HTR-8/SVneo (cell line): ENCODE measurements at regions not wholly inside any gene's neighbourhood (a gene's known extent, or its start where the extent isn't known, plus 50 kb on each side); places are given as distances from the start of the nearest gene placed in this dataset.

Source experiments
- DNase-seq: peaks from one replicate; pipeline ENCODE4 v3.0.0; 2011; ENCODE audit warnings: low spot score, mixed read lengths; ENCODE audit not compliant: insufficient read length
- FAIRE-seq: peaks from 2 replicates; lab custom pipeline; 2011; peaks lifted over from hg19 to GRCh38; lab: Jason Lieb, UNC

GRCh38 chr16:72372087-72373045 is 200.4 kb upstream of the PMFBP1 start:
- FAIRE-seq (no peak), DNase-seq (no peak)

DNA sequence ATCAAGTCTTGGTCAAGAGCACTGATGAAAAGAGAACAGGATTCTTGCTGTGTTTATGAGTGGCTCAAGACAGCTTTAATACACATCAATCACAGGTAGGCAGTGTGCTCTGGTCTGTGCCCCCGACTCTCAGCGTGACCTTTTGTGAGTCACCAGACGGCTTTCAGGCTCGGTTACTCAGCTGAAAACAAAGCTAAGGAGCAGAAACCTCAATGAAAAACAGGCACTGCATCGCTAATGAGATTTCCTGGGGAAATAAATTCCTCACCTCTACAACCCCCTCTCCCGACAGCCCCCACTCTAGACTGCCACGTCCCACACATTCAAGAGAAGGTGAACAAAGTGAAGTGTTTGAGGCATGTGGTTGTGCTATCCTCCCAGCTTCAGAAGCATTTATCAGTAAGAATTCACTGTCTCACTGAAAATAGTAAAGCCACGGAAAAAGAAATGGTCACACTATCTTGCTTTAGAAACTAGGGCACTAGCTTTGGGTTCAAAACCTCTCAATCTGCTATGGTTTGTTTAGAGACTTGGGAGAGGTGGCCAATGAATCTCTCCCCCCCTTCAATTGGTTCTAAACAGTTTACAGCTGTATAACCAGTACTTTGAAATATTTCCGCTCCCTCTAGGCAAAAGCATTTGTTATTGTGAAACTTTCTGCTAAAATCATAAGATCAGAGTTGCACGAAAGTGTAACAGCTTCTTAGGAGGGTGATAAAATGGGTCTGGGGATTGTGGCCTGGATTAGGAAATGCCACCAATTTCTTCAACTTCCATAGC is 199.5 kb upstream of the PMFBP1 start:
- peak; percentile 78 for DNase-seq
- peak; percentile 96 for FAIRE-seq

GRCh38 chr16:72369274-72369673 is 197.3 kb upstream of the PMFBP1 start:
- peak; percentile 74 for FAIRE-seq
- DNase-seq: no peak

DNA sequence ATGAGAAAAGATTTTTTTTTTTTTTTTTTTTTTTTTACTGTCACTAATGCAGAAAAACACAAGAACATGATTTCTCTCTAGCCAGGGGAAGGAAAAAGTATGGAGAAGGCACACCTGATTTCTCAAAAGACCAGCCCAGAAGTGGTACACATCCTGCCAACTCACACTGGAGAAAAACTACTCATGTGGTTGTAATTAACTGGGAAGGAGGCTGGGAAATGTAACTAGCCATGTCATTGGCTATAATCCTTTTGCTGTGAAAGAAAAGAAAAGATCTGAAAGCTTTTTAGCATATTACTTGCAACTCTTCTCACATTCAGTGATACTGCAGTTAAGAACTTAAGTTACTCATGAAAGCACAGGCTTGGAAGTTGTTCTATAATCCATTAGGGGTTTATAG is 195.9 kb upstream of the PMFBP1 start:
- DNase-seq: no peak
- no peak for FAIRE-seq

DNA sequence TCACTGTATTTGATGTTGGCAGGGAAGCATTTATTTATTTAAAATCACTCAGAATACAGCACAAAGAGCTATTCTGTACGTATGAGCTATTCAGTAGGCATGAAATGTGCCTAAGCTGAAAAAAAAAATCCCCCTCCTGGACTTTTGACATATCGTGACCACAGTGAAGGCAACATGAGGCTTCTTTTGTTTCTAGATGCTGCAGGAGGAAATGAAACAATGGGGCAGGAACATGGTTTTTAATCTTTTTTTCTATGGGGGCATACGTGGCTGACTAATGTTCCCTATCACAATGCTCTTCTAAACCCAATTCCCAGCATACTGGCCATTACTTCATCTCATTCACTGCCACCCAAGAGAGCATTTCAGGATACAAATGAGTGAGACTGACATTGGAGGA is 191.0 kb upstream of the PMFBP1 start:
- DNase-seq: no peak

GRCh38 chr16:72362476-72362875 is 190.5 kb upstream of the PMFBP1 start:
- FAIRE-seq (peak; percentile 92), DNase-seq (no peak)

More for the DNA sequence above, 191.0 kb upstream of the PMFBP1 start:
- no peak for FAIRE-seq

GRCh38 chr16:72357910-72358309 is 186.0 kb upstream of the PMFBP1 start:
- FAIRE-seq (no peak), DNase-seq (no peak)

DNA sequence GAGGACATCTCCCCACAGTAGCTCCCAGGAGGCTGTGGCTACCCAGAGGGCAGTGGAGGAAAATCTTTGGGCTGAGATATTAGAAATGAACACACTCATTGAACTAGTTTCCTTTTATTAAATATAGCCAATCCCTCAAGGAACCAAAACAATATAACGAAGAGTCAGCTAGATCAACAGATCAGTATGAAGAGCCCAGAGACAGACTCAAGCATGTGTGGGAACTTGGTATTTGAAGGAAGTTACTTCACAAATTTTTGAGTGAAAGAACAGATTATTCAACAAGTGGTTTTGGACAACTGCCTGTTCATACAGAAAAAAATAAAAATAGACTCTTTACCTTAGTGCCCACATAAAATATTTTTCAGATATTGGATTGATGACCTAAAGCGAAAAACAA is 183.6 kb upstream of the PMFBP1 start:
- no peak for DNase-seq
- FAIRE-seq: no peak

DNA sequence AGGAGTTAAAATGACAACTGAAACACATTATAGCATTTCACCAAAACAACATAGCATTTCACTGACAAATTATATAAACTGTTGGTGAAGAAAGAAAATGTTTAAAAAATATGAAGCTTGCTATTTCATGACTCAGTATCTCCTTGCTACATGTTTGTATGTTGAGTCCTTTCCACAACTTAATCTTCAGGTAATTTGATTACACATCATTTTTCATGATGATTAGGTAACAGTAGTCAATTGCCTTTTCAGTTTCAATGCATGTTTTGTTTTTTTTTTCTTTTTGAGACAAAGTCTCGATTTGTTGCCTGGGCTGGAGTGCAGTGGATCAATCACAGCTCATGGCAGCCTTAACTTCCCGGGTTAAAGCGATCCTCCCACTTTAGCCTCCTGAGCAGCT is 177.8 kb upstream of the PMFBP1 start:
- FAIRE-seq (peak; percentile 16), DNase-seq (no peak)

DNA sequence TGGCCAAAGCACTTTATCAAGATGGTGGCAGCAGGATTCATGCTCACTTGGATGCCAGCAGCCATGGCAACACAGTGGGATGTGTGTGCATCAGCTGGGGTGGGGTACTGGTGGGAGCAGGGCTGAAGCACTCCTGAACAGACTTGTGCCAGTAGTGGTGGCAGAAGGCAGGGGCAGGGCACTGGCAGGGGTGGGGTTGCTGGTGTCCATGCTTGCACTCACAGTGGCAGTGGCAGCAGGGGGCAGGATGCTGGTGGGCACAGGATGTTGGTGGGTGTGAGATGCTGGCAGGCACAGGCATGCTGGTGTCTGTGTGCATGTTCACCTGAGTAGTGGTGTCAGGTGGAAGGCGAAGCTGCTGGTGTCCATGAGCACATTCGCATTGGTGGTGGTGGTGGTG is 161.0 kb upstream of the PMFBP1 start:
- peak; percentile 94 for FAIRE-seq
- no peak for DNase-seq

- FAIRE-seq: peak; percentile 20
- no peak for DNase-seq
Observed at GRCh38 chr16:72324578-72324977, 152.6 kb upstream of the PMFBP1 start.

- FAIRE-seq: peak; percentile 31
Observed at GRCh38 chr16:72317446-72317845, 145.5 kb upstream of the PMFBP1 start.

GRCh38 chr16:72313903-72314302 is 141.9 kb upstream of the PMFBP1 start:
- FAIRE-seq (peak; percentile 38), DNase-seq (no peak)

More at GRCh38 chr16:72317446-72317845, 145.5 kb upstream of the PMFBP1 start:
- no peak for DNase-seq

DNA sequence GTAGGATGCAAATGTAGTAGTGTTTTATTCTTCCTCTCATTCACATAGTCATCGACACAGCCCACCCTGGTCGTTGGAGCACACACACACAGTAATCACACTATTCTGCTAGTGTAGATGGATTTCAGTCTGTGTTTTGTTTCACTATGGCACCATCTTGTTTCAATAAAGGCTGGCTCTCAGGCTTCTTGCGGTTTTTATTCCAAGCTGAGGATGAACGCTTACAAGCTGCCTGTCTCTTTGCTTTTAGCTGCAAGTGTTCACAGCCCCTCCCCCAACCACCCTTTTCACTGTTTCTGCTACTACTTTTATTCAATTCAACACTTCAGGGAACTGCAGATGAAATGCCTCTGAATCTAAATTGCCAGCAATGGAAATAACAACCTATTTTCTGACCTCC is 140.9 kb upstream of the PMFBP1 start:
- DNase-seq (no peak), FAIRE-seq (peak; percentile 97)

DNA sequence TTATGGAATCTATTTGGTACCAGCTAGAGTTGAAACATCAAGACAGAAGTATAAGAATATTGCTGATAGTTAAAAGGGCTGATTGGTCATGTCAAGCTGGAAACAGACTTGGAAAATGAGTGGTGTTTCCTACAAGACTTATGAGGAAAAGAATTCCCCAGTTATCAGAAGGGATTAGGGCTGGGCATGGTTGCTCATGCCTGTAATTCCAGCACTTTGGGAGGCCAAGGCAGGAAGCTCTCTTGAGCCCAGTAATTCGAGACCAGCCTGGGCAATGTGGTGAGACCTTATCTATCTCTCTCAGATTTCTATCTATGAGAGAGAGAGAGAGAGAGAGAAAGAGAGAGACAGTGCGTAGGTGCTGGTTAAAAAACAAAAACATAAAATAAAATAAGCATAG is 139.5 kb upstream of the PMFBP1 start:
- DNase-seq (no peak), FAIRE-seq (peak; percentile 59)

DNA sequence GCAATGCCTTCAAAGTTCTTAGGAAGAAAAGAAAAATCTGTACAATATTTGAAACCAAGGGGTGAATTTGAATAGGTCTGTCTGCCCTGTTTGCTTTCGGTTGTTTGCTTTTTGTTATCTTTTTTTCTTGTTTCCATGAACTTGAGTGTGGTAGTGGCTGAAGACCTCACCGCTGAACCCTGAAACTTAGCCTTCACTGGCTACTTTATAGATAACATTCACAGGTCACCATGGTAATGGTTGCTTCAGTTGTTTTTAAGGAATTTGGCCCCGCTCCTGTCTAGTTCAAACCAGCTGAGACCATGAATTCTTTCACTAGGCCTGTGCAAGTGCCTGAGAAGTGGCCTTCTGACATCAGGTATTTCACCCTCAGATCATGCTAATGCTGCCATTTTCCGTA is 137.0 kb upstream of the PMFBP1 start:
- DNase-seq: no peak
- FAIRE-seq: peak; percentile 79

- no peak for DNase-seq
- FAIRE-seq: no peak
Observed at GRCh38 chr16:72308396-72308795, 136.4 kb upstream of the PMFBP1 start.

- DNase-seq (no peak), FAIRE-seq (peak; percentile 54)
Observed at GRCh38 chr16:72302332-72302731, 130.4 kb upstream of the PMFBP1 start.

GRCh38 chr16:72301523-72302236 is 129.7 kb upstream of the PMFBP1 start:
- no peak for DNase-seq
- FAIRE-seq: peak; percentile 13

- FAIRE-seq: peak; percentile 92
- DNase-seq: no peak
Observed at GRCh38 chr16:72300892-72301291, 128.9 kb upstream of the PMFBP1 start.
